NB4 (cell line): ENCODE measurements at regions not wholly inside any gene's neighbourhood (a gene's known extent, or its start where the extent isn't known, plus 50 kb on each side); places are given as distances from the start of the nearest gene placed in this dataset.

Source experiments
- CTCF ChIP-seq: IDR thresholded peaks from one replicate; pipeline ENCODE4 v1.5.1; 2012; ENCODE audit warnings: low read depth, low read length
- POLR2A ChIP-seq: IDR thresholded peaks from 2 replicates; pipeline ENCODE4 v1.6.1; 2011; ENCODE audit warnings: mild to moderate bottlenecking; ENCODE audit not compliant: insufficient read length; ENCODE audit errors: extremely low read depth

GRCh38 chr9:13524245-13524644 lies 244.8 kb upstream of the MPDZ start:
- TF ChIP-seq CTCF (no peak), POLR2A (no peak)
